ENCODE measurements at regions not wholly inside any gene's neighbourhood (a gene's known extent, or its start where the extent isn't known, plus 50 kb on each side); places are given as distances from the start of the nearest gene placed in this dataset.

DNA sequence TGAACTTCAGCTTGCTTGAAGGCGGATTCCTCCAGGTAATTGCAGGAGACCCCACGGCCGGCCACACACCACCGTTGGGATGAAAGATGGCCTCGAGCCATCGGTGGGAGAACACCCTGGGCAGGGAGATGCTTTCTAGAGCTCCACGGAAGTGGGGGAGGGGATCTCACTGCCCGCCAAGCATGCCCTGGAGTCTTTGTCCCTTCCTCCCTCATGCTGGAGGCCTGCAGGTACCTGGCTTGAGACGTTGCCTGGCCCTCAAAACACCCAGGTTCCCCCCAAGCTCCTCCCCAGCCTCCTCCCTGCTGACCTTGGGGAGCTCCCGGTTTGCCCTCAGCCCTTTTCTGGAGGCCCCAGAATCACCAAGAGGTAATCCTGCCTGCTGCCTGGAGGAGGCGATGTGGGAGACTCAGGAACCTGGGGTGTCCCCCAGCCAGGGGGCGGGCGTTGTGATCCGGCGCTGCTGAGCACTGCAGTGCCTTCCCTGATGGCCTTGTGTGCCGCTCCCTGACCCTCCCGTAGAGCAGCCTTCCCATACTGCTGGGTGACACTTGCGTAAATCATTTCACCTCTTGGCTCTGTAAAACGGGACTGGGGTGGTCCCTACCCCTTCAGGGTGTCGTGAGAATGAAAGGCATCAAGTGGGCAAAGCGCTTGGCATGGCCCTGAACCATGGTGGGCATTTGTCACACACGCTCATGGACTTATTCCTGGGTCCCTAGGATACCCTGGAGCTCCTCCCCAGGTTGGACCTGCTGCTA, 91.4 kb downstream of the CEBPB start:
- Histone ChIP-seq H3K36me3 (no peaks in the 10 kb centered on the region), H3K4me1 (peaks cover 0 to 33% (median 16%) of the 10 kb centered on the region in 4 donors), H3K27me3 (no peaks in the 10 kb centered on the region), H3K9me3 (no peaks in the 10 kb centered on the region), H3K4me3 (no peak overlapping the region), H3K27ac (no peak overlapping the region)
- DNase-seq, result peak in 2 of 3 donors; percentile 48
- no peak for ATAC-seq
- WGBS (ENCODE audit: insufficient coverage, low coverage, low lambda C conversion rate, missing lambda C conversion rate), result 60% methylated on average over 2 of the region's 22 CpGs
- intact Hi-C loops (cut with DNase I), result no loop called here
- TF ChIP-seq, protein P1, sequence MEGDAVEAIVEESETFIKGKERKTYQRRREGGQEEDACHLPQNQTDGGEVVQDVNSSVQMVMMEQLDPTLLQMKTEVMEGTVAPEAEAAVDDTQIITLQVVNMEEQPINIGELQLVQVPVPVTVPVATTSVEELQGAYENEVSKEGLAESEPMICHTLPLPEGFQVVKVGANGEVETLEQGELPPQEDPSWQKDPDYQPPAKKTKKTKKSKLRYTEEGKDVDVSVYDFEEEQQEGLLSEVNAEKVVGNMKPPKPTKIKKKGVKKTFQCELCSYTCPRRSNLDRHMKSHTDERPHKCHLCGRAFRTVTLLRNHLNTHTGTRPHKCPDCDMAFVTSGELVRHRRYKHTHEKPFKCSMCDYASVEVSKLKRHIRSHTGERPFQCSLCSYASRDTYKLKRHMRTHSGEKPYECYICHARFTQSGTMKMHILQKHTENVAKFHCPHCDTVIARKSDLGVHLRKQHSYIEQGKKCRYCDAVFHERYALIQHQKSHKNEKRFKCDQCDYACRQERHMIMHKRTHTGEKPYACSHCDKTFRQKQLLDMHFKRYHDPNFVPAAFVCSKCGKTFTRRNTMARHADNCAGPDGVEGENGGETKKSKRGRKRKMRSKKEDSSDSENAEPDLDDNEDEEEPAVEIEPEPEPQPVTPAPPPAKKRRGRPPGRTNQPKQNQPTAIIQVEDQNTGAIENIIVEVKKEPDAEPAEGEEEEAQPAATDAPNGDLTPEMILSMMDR (IDR thresholded peaks at IDR 0.05), result no peak
- TF ChIP-seq POLR2A (IDR thresholded peaks at IDR 0.05), result no peak

DNA sequence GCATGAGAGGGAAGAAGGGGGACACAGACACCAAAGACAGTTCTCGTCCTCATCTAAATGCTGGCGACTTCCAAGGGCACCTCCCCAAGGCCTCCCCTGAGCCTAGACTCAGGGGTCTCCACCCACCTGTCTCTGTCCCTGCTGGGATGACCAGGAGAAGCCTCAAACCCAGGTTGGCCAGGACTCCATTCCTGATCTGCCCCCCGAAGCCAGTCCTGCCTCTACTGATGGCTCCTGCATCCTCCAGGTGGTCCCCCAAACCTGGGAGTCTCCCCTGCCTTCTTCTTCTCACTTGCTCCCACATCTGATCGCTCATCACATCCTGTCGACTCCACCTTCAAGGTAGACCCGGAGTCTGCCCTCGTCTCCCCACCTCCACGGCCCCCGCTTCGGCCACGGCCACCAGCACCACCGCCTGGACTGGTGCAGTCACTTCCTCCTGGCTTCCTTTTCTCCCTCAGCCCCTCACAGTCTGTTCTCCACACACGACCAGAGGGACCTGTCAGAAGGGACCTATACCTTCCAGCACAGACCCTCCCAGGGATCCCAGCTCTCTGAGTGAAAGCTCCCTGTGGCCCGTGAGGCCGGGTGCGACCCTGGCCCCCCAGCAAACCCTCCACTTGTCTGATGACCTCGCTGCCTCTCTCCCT, 92.1 kb downstream of the CEBPB start:
- TF ChIP-seq, protein P1 (IDR thresholded peaks at IDR 0.05), result no peak
- TF ChIP-seq POLR2A (IDR thresholded peaks at IDR 0.05), result no peak
- Histone ChIP-seq H3K4me1 (peaks cover 0 to 33% (median 16%) of the 10 kb centered on the region in 4 donors), H3K9me3 (no peaks in the 10 kb centered on the region), H3K27me3 (no peaks in the 10 kb centered on the region), H3K27ac (no peak overlapping the region), H3K4me3 (no peak overlapping the region), H3K36me3 (no peaks in the 10 kb centered on the region)
- intact Hi-C loops (cut with DNase I), result no loop called here
- ATAC-seq (no peak), DNase-seq (peak; percentile 26 to 52 (median 47))
- WGBS (ENCODE audit: insufficient coverage, low coverage, low lambda C conversion rate, missing lambda C conversion rate), result 51% methylated on average over 14 of the region's 17 CpGs

DNA sequence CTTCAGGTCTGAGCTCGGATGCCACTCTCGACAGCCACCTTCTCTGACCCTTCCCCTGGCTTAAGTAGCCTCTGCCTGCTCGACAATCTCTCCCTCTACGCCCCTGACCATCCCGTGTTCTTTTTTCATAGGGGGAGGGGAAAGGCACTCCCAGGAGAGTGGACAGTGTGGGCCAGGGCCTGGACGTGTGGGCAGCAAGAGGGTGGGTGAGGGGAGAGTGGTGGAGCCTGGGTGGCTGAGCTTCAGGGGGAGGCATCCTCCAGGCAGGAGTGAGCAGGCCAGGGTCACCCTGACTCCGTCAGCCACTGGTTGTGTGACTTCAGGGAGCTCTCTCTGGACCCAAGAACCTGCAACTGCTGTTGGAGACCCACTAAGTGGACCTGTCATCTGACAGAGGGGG, 92.7 kb downstream of the CEBPB start:
- ATAC-seq, result no peak
- H3K36me3 ChIP-seq, result no peaks in the 10 kb centered on the region
- peak overlapping the region in 1 of 3 donors; percentile 68 for H3K27ac ChIP-seq
- TF ChIP-seq, protein P1 (IDR thresholded peaks at IDR 0.05), result no peak
- TF ChIP-seq POLR2A (IDR thresholded peaks at IDR 0.05), result no peak
- intact Hi-C loops (cut with DNase I), result no loop called here
- no peaks in the 10 kb centered on the region for H3K9me3 ChIP-seq
- peak in 1 of 3 donors; percentile 53 for DNase-seq
- H3K4me3 ChIP-seq, result no peak overlapping the region
- 66% methylated on average over 5 of the region's 7 CpGs for WGBS (ENCODE audit: insufficient coverage, low coverage, low lambda C conversion rate, missing lambda C conversion rate)
- H3K4me1 ChIP-seq, result peaks cover 0 to 30% (median 13%) of the 10 kb centered on the region in 4 donors
- H3K27me3 ChIP-seq, result no peaks in the 10 kb centered on the region

DNA sequence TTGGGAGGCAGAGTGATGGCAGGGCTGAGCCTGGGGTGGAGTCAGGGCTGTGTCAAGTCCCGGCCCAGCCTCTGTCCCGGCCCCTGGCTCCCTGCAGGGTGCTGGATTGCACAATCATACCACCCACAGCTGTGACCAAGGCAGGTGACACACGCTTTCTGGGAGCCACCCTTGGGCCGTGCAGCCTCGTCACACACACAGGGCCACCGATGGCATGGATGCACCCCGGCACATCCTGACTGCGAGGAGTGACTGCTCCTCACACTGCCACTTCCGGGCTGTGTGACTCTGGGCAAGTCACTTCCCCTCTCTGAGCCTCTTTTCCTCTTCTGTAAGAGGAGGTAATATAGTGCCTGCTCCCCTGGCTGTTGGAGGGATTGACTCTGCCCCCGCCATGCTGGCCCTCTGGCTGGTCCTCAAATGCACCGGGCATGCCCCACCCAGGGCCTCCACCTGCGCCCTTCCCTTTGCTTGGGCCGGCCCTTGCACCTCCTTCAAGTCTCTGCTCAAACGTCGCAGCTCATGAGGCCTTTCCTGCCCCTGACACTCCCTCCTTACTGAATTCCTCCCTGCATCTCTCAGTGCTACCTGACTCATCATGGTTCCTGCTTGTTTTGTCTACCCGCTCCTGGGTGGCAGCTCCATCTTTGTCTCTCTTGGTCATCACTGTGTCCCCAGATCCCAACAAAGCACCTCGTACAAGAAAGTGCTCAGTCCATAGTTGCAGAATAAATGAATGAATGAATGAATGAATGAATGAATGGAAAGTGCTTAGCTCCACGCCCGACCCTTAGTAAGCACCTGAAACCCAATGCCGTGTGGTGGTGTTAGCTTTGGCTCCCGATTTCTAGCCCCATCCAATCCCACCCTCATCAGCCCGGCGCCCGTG, 93.5 kb downstream of the CEBPB start:
- no peak overlapping the region for H3K4me3 ChIP-seq
- peak; percentile 85 to 89 (median 86) for ATAC-seq
- 75% methylated on average over 11 of the region's 24 CpGs for WGBS (ENCODE audit: insufficient coverage, low coverage, low lambda C conversion rate, missing lambda C conversion rate)
- peaks cover 0 to 22% (median 8%) of the 10 kb centered on the region in 4 donors for H3K4me1 ChIP-seq
- peak; percentile 88 to 91 (median 89) for DNase-seq
- intact Hi-C loops (cut with DNase I), result no loop called here
- no peaks in the 10 kb centered on the region for H3K9me3 ChIP-seq
- peak overlapping the region; percentile 62 to 68 (median 63) for H3K27ac ChIP-seq
- TF ChIP-seq POLR2A (IDR thresholded peaks at IDR 0.05), result peak; percentile 57
- TF ChIP-seq, protein P1 (IDR thresholded peaks at IDR 0.05), result no peak
- no peaks in the 10 kb centered on the region for H3K36me3 ChIP-seq
- H3K27me3 ChIP-seq, result no peaks in the 10 kb centered on the region

All from right lobe of liver (tissue), 6 donors.